GM23338 (cell line): ENCODE measurements at regions not wholly inside any gene's neighbourhood (a gene's known extent, or its start where the extent isn't known, plus 50 kb on each side); places are given as distances from the start of the nearest gene placed in this dataset.

Experiments
- ATAC-seq: fragments of 200-7000 bp; cut with Tn5 transposase; 3 replicates; pipeline ENCODE4 v1.9.1; 2020
- DNase-seq: peaks from one replicate; pipeline ENCODE4 v3.0.0-alpha.2; 2015; ENCODE audit warnings: low spot score
- H2AFZ ChIP-seq: fragments of 200-600 bp; sonication (generic); 2 replicates; pipeline ENCODE4 v1.8.0; 2016; ENCODE audit warnings: antibody characterized with exemption, mild to moderate bottlenecking, moderate library complexity
- H3F3A ChIP-seq: fragments of 200-600 bp; sonication (generic); replicated peaks from 2 replicates; pipeline ENCODE4 v1.8.0; 2017; ENCODE audit warnings: antibody characterized with exemption, mixed run types, low read depth
- H3K27ac ChIP-seq: fragments of 200-600 bp; sonication (generic); 2 replicates; pipeline ENCODE4 v1.6.1; 2016; ENCODE audit warnings: low read depth
- H3K27me3 ChIP-seq: fragments of 200-600 bp; sonication (generic); 2 replicates; pipeline ENCODE4 v1.8.0; 2016; ENCODE audit warnings: mild to moderate bottlenecking, mixed run types, moderate library complexity; ENCODE audit not compliant: insufficient read depth
- H3K36me3 ChIP-seq: fragments of 200-600 bp; sonication (generic); 2 replicates; pipeline ENCODE4 v1.8.0; 2016; ENCODE audit warnings: mild to moderate bottlenecking; ENCODE audit not compliant: insufficient read depth
- H3K4me1 ChIP-seq: fragments of 200-600 bp; sonication (generic); 2 replicates; pipeline ENCODE4 v1.8.0; 2016; ENCODE audit warnings: mild to moderate bottlenecking, moderate library complexity; ENCODE audit not compliant: insufficient read depth
- H3K4me2 ChIP-seq: fragments of 200-600 bp; sonication (generic); 2 replicates; pipeline ENCODE4 v1.7.1; 2017; ENCODE audit warnings: mixed run types
- H3K4me3 ChIP-seq: fragments of 200-600 bp; sonication (generic); 2 replicates; pipeline ENCODE4 v1.6.1; 2016; ENCODE audit warnings: mixed run types
- H3K79me2 ChIP-seq: fragments of 200-600 bp; sonication (generic); replicated peaks from 2 replicates; pipeline ENCODE4 v1.8.0; 2017; ENCODE audit warnings: mild to moderate bottlenecking; ENCODE audit not compliant: insufficient read depth
- H3K9me2 ChIP-seq: fragments of 200-600 bp; sonication (generic); 2 replicates; pipeline ENCODE4 v1.8.0; 2017; ENCODE audit not compliant: insufficient read depth
- H4K20me1 ChIP-seq: fragments of 200-600 bp; sonication (generic); replicated peaks from 2 replicates; pipeline ENCODE4 v1.8.0; 2017; ENCODE audit warnings: mild to moderate bottlenecking; ENCODE audit not compliant: insufficient read depth
- H3K27ac Mint-ChIP-seq: 2 replicates; pipeline ENCODE4 v1.8.0; 2020; ENCODE audit warnings: inconsistent platforms, mild to moderate bottlenecking, moderate library complexity, mixed read lengths
- H3K27me3 Mint-ChIP-seq: 3 replicates; pipeline ENCODE4 v1.8.0; 2022; ENCODE audit warnings: low read depth, mild to moderate bottlenecking, moderate library complexity, mixed read lengths, inconsistent platforms; ENCODE audit not compliant: insufficient read depth, poor library complexity
- H3K36me3 Mint-ChIP-seq: 3 replicates; pipeline ENCODE4 v1.8.0; 2021; ENCODE audit warnings: low read depth, mild to moderate bottlenecking, inconsistent platforms, moderate library complexity, mixed read lengths
- H3K4me1 Mint-ChIP-seq: 3 replicates; pipeline ENCODE4 v1.8.0; 2020; ENCODE audit warnings: mild to moderate bottlenecking, inconsistent platforms, mixed read lengths
- H3K4me3 Mint-ChIP-seq: 3 replicates; pipeline ENCODE4 v1.8.0; 2021; ENCODE audit warnings: moderate library complexity, mild to moderate bottlenecking, inconsistent platforms, mixed read lengths
- H3K9me3 Mint-ChIP-seq: 3 replicates; pipeline ENCODE4 v1.8.0; 2020; ENCODE audit warnings: moderate library complexity, mild to moderate bottlenecking, inconsistent platforms, mixed read lengths
- CREB1 ChIP-seq: fragments of 250-450 bp; sonication (Bioruptor Pico); IDR thresholded peaks from 2 replicates; pipeline ENCODE4 v1.5.0; 2020; ENCODE audit warnings: low read depth, mild to moderate bottlenecking, moderate library complexity
- EZH2 ChIP-seq: fragments of 200-600 bp; sonication (generic); IDR thresholded peaks from one replicate; pipeline ENCODE4 v1.8.0; 2017; ENCODE audit warnings: antibody characterized with exemption, mild to moderate bottlenecking, low read depth; ENCODE audit not compliant: unreplicated experiment
- EZH2phosphoT487 ChIP-seq: fragments of 200-600 bp; sonication (generic); IDR thresholded peaks from one replicate; pipeline ENCODE4 v1.8.1; 2018; ENCODE audit warnings: antibody characterized with exemption; ENCODE audit not compliant: unreplicated experiment
- JUNB ChIP-seq: IDR thresholded peaks from one replicate; pipeline ENCODE4 v1.6.1; 2016; ENCODE audit warnings: antibody characterized with exemption; ENCODE audit not compliant: unreplicated experiment
- NANOG ChIP-seq: IDR thresholded peaks from 2 replicates; pipeline ENCODE4 v1.6.1; 2016; ENCODE audit warnings: antibody characterized with exemption, borderline replicate concordance
- POLR2AphosphoS5 ChIP-seq: IDR thresholded peaks from 2 replicates; pipeline ENCODE4 v1.6.1; 2016; ENCODE audit warnings: antibody characterized with exemption, low read depth
- REST ChIP-seq: IDR thresholded peaks from one replicate; pipeline ENCODE4 v1.6.1; 2018; ENCODE audit warnings: antibody characterized with exemption; ENCODE audit not compliant: unreplicated experiment
- STAT1 ChIP-seq: IDR thresholded peaks from one replicate; pipeline ENCODE4 v1.6.1; 2016; ENCODE audit warnings: antibody characterized with exemption; ENCODE audit not compliant: unreplicated experiment
- ZNF114 ChIP-seq: fragments of 250-450 bp; sonication (Bioruptor Pico); IDR thresholded peaks from 2 replicates; pipeline ENCODE4 v1.5.0; 2020; ENCODE audit warnings: mild to moderate bottlenecking, moderate library complexity
- ZNF331 ChIP-seq: fragments of 250-450 bp; sonication (Bioruptor Pico); IDR thresholded peaks from 2 replicates; pipeline ENCODE4 v1.5.0; 2020; ENCODE audit warnings: low read depth, mild to moderate bottlenecking, moderate library complexity
- TF ChIP-seq, protein P1 (sequence below), 2 experiments: fragments of 200-600 bp in 1 of 2; sonication (generic) in 1 of 2; conservative IDR thresholded peaks; 2 replicates each; pipeline versions ENCODE4 v1.5.1 to v1.6.1; 2016 to 2017; ENCODE audit warnings: antibody characterized with exemption in 2 of 2, low read depth in 2 of 2, mild to moderate bottlenecking in 2 of 2, moderate library complexity in 1 of 2
- TF ChIP-seq, protein P2 (sequence below): fragments of 250-450 bp; sonication (Bioruptor Pico); IDR thresholded peaks from 2 replicates; pipeline ENCODE4 v1.5.0; 2020; ENCODE audit warnings: mild to moderate bottlenecking, moderate library complexity
- TF ChIP-seq, protein P3 (sequence below): IDR thresholded peaks from 2 replicates; pipeline ENCODE4 v1.6.1; 2016; ENCODE audit warnings: antibody characterized with exemption

GRCh38 chr4:181650033-181650825 is 593.0 kb upstream of the TENM3 start:
- Histone ChIP-seq H3K27me3 (no peaks in the 10 kb centered on the region), H3K79me2 (no peaks in the 10 kb centered on the region), H4K20me1 (no peaks in the 10 kb centered on the region), H3K4me1 (peaks cover 17% of the 10 kb centered on the region), H2AFZ (no peak overlapping the region), H3K4me2 (no peak overlapping the region), H3K27ac (no peak overlapping the region), H3F3A (no peaks in the 10 kb centered on the region), H3K4me3 (no peak overlapping the region), H3K36me3 (no peaks in the 10 kb centered on the region), H3K9me2 (peaks cover 7% of the 10 kb centered on the region; the same call in 1 of the 2 replicates)
- peaks cover 20% of the 10 kb centered on the region for H3K4me1 Mint-ChIP-seq
- H3K36me3 Mint-ChIP-seq, result no peaks in the 10 kb centered on the region
- no peak overlapping the region for H3K27ac Mint-ChIP-seq
- H3K27me3 Mint-ChIP-seq, result no peaks in the 10 kb centered on the region
- DNase-seq (no peak), ATAC-seq (no peak)
- no peak overlapping the region for H3K4me3 Mint-ChIP-seq
- no peaks in the 10 kb centered on the region for H3K9me3 Mint-ChIP-seq
- no peak for TF ChIP-seq JUNB
- no peak for TF ChIP-seq CREB1 (CRISPR knock-in tag)
- TF ChIP-seq STAT1, result no peak
- no peak for TF ChIP-seq REST
- TF ChIP-seq, protein P1, sequence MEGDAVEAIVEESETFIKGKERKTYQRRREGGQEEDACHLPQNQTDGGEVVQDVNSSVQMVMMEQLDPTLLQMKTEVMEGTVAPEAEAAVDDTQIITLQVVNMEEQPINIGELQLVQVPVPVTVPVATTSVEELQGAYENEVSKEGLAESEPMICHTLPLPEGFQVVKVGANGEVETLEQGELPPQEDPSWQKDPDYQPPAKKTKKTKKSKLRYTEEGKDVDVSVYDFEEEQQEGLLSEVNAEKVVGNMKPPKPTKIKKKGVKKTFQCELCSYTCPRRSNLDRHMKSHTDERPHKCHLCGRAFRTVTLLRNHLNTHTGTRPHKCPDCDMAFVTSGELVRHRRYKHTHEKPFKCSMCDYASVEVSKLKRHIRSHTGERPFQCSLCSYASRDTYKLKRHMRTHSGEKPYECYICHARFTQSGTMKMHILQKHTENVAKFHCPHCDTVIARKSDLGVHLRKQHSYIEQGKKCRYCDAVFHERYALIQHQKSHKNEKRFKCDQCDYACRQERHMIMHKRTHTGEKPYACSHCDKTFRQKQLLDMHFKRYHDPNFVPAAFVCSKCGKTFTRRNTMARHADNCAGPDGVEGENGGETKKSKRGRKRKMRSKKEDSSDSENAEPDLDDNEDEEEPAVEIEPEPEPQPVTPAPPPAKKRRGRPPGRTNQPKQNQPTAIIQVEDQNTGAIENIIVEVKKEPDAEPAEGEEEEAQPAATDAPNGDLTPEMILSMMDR (conservative IDR thresholded peaks at IDR 0.05; ENCODE audit: low read depth in 2 of 2), result no peak
- TF ChIP-seq, protein P2, sequence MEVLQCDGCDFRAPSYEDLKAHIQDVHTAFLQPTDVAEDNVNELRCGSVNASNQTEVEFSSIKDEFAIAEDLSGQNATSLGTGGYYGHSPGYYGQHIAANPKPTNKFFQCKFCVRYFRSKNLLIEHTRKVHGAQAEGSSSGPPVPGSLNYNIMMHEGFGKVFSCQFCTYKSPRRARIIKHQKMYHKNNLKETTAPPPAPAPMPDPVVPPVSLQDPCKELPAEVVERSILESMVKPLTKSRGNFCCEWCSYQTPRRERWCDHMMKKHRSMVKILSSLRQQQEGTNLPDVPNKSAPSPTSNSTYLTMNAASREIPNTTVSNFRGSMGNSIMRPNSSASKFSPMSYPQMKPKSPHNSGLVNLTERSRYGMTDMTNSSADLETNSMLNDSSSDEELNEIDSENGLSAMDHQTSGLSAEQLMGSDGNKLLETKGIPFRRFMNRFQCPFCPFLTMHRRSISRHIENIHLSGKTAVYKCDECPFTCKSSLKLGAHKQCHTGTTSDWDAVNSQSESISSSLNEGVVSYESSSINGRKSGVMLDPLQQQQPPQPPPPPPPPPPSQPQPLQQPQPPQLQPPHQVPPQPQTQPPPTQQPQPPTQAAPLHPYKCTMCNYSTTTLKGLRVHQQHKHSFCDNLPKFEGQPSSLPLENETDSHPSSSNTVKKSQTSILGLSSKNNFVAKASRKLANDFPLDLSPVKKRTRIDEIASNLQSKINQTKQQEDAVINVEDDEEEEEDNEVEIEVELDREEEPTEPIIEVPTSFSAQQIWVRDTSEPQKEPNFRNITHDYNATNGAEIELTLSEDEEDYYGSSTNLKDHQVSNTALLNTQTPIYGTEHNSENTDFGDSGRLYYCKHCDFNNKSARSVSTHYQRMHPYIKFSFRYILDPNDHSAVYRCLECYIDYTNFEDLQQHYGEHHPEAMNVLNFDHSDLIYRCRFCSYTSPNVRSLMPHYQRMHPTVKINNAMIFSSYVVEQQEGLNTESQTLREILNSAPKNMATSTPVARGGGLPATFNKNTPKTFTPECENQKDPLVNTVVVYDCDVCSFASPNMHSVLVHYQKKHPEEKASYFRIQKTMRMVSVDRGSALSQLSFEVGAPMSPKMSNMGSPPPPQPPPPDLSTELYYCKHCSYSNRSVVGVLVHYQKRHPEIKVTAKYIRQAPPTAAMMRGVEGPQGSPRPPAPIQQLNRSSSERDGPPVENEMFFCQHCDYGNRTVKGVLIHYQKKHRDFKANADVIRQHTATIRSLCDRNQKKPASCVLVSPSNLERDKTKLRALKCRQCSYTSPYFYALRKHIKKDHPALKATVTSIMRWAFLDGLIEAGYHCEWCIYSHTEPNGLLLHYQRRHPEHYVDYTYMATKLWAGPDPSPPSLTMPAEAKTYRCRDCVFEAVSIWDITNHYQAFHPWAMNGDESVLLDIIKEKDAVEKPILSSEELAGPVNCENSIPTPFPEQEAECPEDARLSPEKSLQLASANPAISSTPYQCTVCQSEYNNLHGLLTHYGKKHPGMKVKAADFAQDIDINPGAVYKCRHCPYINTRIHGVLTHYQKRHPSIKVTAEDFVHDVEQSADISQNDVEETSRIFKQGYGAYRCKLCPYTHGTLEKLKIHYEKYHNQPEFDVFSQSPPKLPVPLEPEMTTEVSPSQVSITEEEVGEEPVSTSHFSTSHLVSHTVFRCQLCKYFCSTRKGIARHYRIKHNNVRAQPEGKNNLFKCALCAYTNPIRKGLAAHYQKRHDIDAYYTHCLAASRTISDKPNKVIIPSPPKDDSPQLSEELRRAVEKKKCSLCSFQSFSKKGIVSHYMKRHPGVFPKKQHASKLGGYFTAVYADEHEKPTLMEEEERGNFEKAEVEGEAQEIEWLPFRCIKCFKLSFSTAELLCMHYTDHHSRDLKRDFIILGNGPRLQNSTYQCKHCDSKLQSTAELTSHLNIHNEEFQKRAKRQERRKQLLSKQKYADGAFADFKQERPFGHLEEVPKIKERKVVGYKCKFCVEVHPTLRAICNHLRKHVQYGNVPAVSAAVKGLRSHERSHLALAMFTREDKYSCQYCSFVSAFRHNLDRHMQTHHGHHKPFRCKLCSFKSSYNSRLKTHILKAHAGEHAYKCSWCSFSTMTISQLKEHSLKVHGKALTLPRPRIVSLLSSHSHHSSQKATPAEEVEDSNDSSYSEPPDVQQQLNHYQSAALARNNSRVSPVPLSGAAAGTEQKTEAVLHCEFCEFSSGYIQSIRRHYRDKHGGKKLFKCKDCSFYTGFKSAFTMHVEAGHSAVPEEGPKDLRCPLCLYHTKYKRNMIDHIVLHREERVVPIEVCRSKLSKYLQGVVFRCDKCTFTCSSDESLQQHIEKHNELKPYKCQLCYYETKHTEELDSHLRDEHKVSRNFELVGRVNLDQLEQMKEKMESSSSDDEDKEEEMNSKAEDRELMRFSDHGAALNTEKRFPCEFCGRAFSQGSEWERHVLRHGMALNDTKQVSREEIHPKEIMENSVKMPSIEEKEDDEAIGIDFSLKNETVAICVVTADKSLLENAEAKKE (CRISPR knock-in tag), result no peak
- no peak for TF ChIP-seq ZNF114
- TF ChIP-seq NANOG, result no peak
- TF ChIP-seq ZNF331 (CRISPR knock-in tag), result no peak
- no peak for TF ChIP-seq POLR2AphosphoS5
- TF ChIP-seq EZH2phosphoT487, result no peak
- no peak for TF ChIP-seq EZH2
- TF ChIP-seq, protein P3, sequence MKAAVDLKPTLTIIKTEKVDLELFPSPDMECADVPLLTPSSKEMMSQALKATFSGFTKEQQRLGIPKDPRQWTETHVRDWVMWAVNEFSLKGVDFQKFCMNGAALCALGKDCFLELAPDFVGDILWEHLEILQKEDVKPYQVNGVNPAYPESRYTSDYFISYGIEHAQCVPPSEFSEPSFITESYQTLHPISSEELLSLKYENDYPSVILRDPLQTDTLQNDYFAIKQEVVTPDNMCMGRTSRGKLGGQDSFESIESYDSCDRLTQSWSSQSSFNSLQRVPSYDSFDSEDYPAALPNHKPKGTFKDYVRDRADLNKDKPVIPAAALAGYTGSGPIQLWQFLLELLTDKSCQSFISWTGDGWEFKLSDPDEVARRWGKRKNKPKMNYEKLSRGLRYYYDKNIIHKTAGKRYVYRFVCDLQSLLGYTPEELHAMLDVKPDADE, result no peak
